ENCODE measurements at regions not wholly inside any gene's neighbourhood (a gene's known extent, or its start where the extent isn't known, plus 50 kb on each side); places are given as distances from the start of the nearest gene placed in this dataset.
"Not testable (repeated sequence)": the region's sequence is repeated elsewhere in the genome, so short reads cannot be mapped to it uniquely, and the experiment has no call there.

- H3K9me3 ChIP-seq (ENCODE audit: control insufficient read depth, low read depth, low read length) = no peaks in the 10 kb centered on the region
Measured at GRCh38 chr20:51935003-51935358, 132.7 kb upstream of the SALL4 start.

GRCh38 chr20:51934301-51935002 lies 132.1 kb upstream of the SALL4 start:
- Histone ChIP-seq H3K9me3 (ENCODE audit: control insufficient read depth, low read depth, low read length) (no peaks in the 10 kb centered on the region), H3K9ac (ENCODE audit: low read length) (no peak overlapping the region), H3K27me3 (ENCODE audit: control insufficient read depth, insufficient read depth, low read length) (no peaks in the 10 kb centered on the region), H3K4me1 (ENCODE audit: control insufficient read depth, low read depth, low read length) (no peaks in the 10 kb centered on the region), H3K27ac (ENCODE audit: low read length) (no peak overlapping the region), H3K36me3 (ENCODE audit: control insufficient read depth, low read depth, low read length) (no peaks in the 10 kb centered on the region), H3K4me3 (ENCODE audit: low read length) (no peak overlapping the region)

More at GRCh38 chr20:51935003-51935358, 132.7 kb upstream of the SALL4 start:
- no peak overlapping the region for H3K4me3 ChIP-seq (ENCODE audit: low read length)
- H3K27me3 ChIP-seq (ENCODE audit: control insufficient read depth, insufficient read depth, low read length) = no peaks in the 10 kb centered on the region
- H3K36me3 ChIP-seq (ENCODE audit: control insufficient read depth, low read depth, low read length) = no peaks in the 10 kb centered on the region
- no peaks in the 10 kb centered on the region for H3K4me1 ChIP-seq (ENCODE audit: control insufficient read depth, low read depth, low read length)
- no peak overlapping the region for H3K27ac ChIP-seq (ENCODE audit: low read length)
- H3K9ac ChIP-seq (ENCODE audit: low read length) = no peak overlapping the region

GRCh38 chr20:51931371-51931781 lies 129.1 kb upstream of the SALL4 start:
- Histone ChIP-seq H3K9me3 (ENCODE audit: control insufficient read depth, low read depth, low read length) (no peaks in the 10 kb centered on the region), H3K4me3 (ENCODE audit: low read length) (no peak overlapping the region), H3K9ac (ENCODE audit: low read length) (no peak overlapping the region), H3K27ac (ENCODE audit: low read length) (no peak overlapping the region), H3K4me1 (ENCODE audit: control insufficient read depth, low read depth, low read length) (no peaks in the 10 kb centered on the region), H3K36me3 (ENCODE audit: control insufficient read depth, low read depth, low read length) (no peaks in the 10 kb centered on the region), H3K27me3 (ENCODE audit: control insufficient read depth, insufficient read depth, low read length) (no peaks in the 10 kb centered on the region)

- no peak overlapping the region for H3K4me3 ChIP-seq (ENCODE audit: low read length)
- H3K9me3 ChIP-seq (ENCODE audit: control insufficient read depth, low read depth, low read length) = no peaks in the 10 kb centered on the region
- no peaks in the 10 kb centered on the region for H3K4me1 ChIP-seq (ENCODE audit: control insufficient read depth, low read depth, low read length)
- H3K27me3 ChIP-seq (ENCODE audit: control insufficient read depth, insufficient read depth, low read length) = no peaks in the 10 kb centered on the region
- H3K9ac ChIP-seq (ENCODE audit: low read length) = no peak overlapping the region
- no peaks in the 10 kb centered on the region for H3K36me3 ChIP-seq (ENCODE audit: control insufficient read depth, low read depth, low read length)
- no peak overlapping the region for H3K27ac ChIP-seq (ENCODE audit: low read length)
Measured at GRCh38 chr20:51930775-51931174, 128.5 kb upstream of the SALL4 start.

- no peak overlapping the region for H3K27ac ChIP-seq (ENCODE audit: low read length)
- H3K4me1 ChIP-seq (ENCODE audit: control insufficient read depth, low read depth, low read length) = no peaks in the 10 kb centered on the region
- H3K9ac ChIP-seq (ENCODE audit: low read length) = no peak overlapping the region
- no peaks in the 10 kb centered on the region for H3K36me3 ChIP-seq (ENCODE audit: control insufficient read depth, low read depth, low read length)
- H3K27me3 ChIP-seq (ENCODE audit: control insufficient read depth, insufficient read depth, low read length) = no peaks in the 10 kb centered on the region
- H3K4me3 ChIP-seq (ENCODE audit: low read length) = no peak overlapping the region
- H3K9me3 ChIP-seq (ENCODE audit: control insufficient read depth, low read depth, low read length) = no peaks in the 10 kb centered on the region
Measured at GRCh38 chr20:51928931-51929330, 126.6 kb upstream of the SALL4 start.

- not testable (repeated sequence) for H3K36me3 ChIP-seq (ENCODE audit: control insufficient read depth, low read depth, low read length); H3K9ac ChIP-seq (ENCODE audit: low read length); H3K9me3 ChIP-seq (ENCODE audit: control insufficient read depth, low read depth, low read length); H3K27ac ChIP-seq (ENCODE audit: low read length); H3K27me3 ChIP-seq (ENCODE audit: control insufficient read depth, insufficient read depth, low read length); H3K4me3 ChIP-seq (ENCODE audit: low read length); H3K4me1 ChIP-seq (ENCODE audit: control insufficient read depth, low read depth, low read length)
Measured at GRCh38 chr20:51927970-51928369, 125.6 kb upstream of the SALL4 start.

GRCh38 chr20:51926670-51927305 lies 124.5 kb upstream of the SALL4 start:
- Histone ChIP-seq H3K9me3 (ENCODE audit: control insufficient read depth, low read depth, low read length) (no peaks in the 10 kb centered on the region), H3K27ac (ENCODE audit: low read length) (no peak overlapping the region), H3K4me1 (ENCODE audit: control insufficient read depth, low read depth, low read length) (no peaks in the 10 kb centered on the region), H3K36me3 (ENCODE audit: control insufficient read depth, low read depth, low read length) (no peaks in the 10 kb centered on the region), H3K9ac (ENCODE audit: low read length) (no peak overlapping the region), H3K4me3 (ENCODE audit: low read length) (no peak overlapping the region), H3K27me3 (ENCODE audit: control insufficient read depth, insufficient read depth, low read length) (no peaks in the 10 kb centered on the region)

- Histone ChIP-seq H3K9ac (ENCODE audit: low read length) (no peak overlapping the region), H3K4me1 (ENCODE audit: control insufficient read depth, low read depth, low read length) (no peaks in the 10 kb centered on the region), H3K9me3 (ENCODE audit: control insufficient read depth, low read depth, low read length) (no peaks in the 10 kb centered on the region), H3K27ac (ENCODE audit: low read length) (no peak overlapping the region), H3K36me3 (ENCODE audit: control insufficient read depth, low read depth, low read length) (no peaks in the 10 kb centered on the region), H3K27me3 (ENCODE audit: control insufficient read depth, insufficient read depth, low read length) (no peaks in the 10 kb centered on the region), H3K4me3 (ENCODE audit: low read length) (no peak overlapping the region)
Measured at GRCh38 chr20:51924509-51924908, 122.2 kb upstream of the SALL4 start.

GRCh38 chr20:51923633-51924032 lies 121.3 kb upstream of the SALL4 start:
- Histone ChIP-seq H3K4me3 (ENCODE audit: low read length) (no peak overlapping the region), H3K27ac (ENCODE audit: low read length) (no peak overlapping the region), H3K9me3 (ENCODE audit: control insufficient read depth, low read depth, low read length) (no peaks in the 10 kb centered on the region), H3K4me1 (ENCODE audit: control insufficient read depth, low read depth, low read length) (no peaks in the 10 kb centered on the region), H3K27me3 (ENCODE audit: control insufficient read depth, insufficient read depth, low read length) (no peaks in the 10 kb centered on the region), H3K36me3 (ENCODE audit: control insufficient read depth, low read depth, low read length) (no peaks in the 10 kb centered on the region), H3K9ac (ENCODE audit: low read length) (no peak overlapping the region)

- H3K36me3 ChIP-seq (ENCODE audit: control insufficient read depth, low read depth, low read length); H3K4me1 ChIP-seq (ENCODE audit: control insufficient read depth, low read depth, low read length); H3K27ac ChIP-seq (ENCODE audit: low read length); H3K4me3 ChIP-seq (ENCODE audit: low read length); H3K9ac ChIP-seq (ENCODE audit: low read length); H3K27me3 ChIP-seq (ENCODE audit: control insufficient read depth, insufficient read depth, low read length); H3K9me3 ChIP-seq (ENCODE audit: control insufficient read depth, low read depth, low read length): not testable (repeated sequence)
Measured at GRCh38 chr20:51922812-51923211, 120.5 kb upstream of the SALL4 start.

GRCh38 chr20:51918561-51918960 lies 116.2 kb upstream of the SALL4 start:
- Histone ChIP-seq H3K27ac (ENCODE audit: low read length) (no peak overlapping the region), H3K9ac (ENCODE audit: low read length) (no peak overlapping the region), H3K4me3 (ENCODE audit: low read length) (no peak overlapping the region), H3K27me3 (ENCODE audit: control insufficient read depth, insufficient read depth, low read length) (no peaks in the 10 kb centered on the region), H3K9me3 (ENCODE audit: control insufficient read depth, low read depth, low read length) (no peaks in the 10 kb centered on the region), H3K36me3 (ENCODE audit: control insufficient read depth, low read depth, low read length) (no peaks in the 10 kb centered on the region), H3K4me1 (ENCODE audit: control insufficient read depth, low read depth, low read length) (no peaks in the 10 kb centered on the region)

- Histone ChIP-seq H3K4me3 (ENCODE audit: low read length) (no peak overlapping the region), H3K27me3 (ENCODE audit: control insufficient read depth, insufficient read depth, low read length) (no peaks in the 10 kb centered on the region), H3K27ac (ENCODE audit: low read length) (no peak overlapping the region), H3K36me3 (ENCODE audit: control insufficient read depth, low read depth, low read length) (no peaks in the 10 kb centered on the region), H3K9ac (ENCODE audit: low read length) (no peak overlapping the region), H3K9me3 (ENCODE audit: control insufficient read depth, low read depth, low read length) (no peaks in the 10 kb centered on the region), H3K4me1 (ENCODE audit: control insufficient read depth, low read depth, low read length) (no peaks in the 10 kb centered on the region)
Measured at GRCh38 chr20:51917886-51918535, 115.7 kb upstream of the SALL4 start.
